ENCODE measurements at regions not wholly inside any gene's neighbourhood (a gene's known extent, or its start where the extent isn't known, plus 50 kb on each side); places are given as distances from the start of the nearest gene placed in this dataset.
"Not testable (repeated sequence)": the region's sequence is repeated elsewhere in the genome, so short reads cannot be mapped to it uniquely, and the experiment has no call there.

GRCh38 chr1:163912170-163912884 lies 590.6 kb downstream of the NUF2 start:
- peak; percentile 84 for DNase-seq

- peak; percentile 21 for DNase-seq
Measured at GRCh38 chr1:163914785-163915413, 593.1 kb downstream of the NUF2 start.

- DNase-seq = peak; percentile 5
Measured at GRCh38 chr1:163922743-163923201, 601.0 kb downstream of the NUF2 start.

GRCh38 chr1:163924041-163924440 lies 602.3 kb downstream of the NUF2 start:
- no peak for DNase-seq

GRCh38 chr1:163927493-163927892 lies 605.7 kb downstream of the NUF2 start:
- no peak for DNase-seq

GRCh38 chr1:163928069-163928468 lies 606.3 kb downstream of the NUF2 start:
- no peak for DNase-seq

GRCh38 chr1:163928651-163929050 lies 606.9 kb downstream of the NUF2 start:
- DNase-seq = no peak

- no peak for DNase-seq
Measured at GRCh38 chr1:163932901-163933300, 611.1 kb downstream of the NUF2 start.

- DNase-seq = no peak
Measured at GRCh38 chr1:163933437-163933836, 611.7 kb downstream of the NUF2 start.

GRCh38 chr1:163935738-163936374 lies 614.1 kb downstream of the NUF2 start:
- DNase-seq = no peak

GRCh38 chr1:163959622-163960021 lies 599.4 kb upstream of the PBX1 start:
- DNase-seq = no peak

- DNase-seq = no peak
Measured at GRCh38 chr1:163970151-163970550, 588.8 kb upstream of the PBX1 start.

- no peak for DNase-seq
Measured at GRCh38 chr1:163970699-163971098, 588.3 kb upstream of the PBX1 start.

GRCh38 chr1:163973586-163973985 lies 585.4 kb upstream of the PBX1 start:
- no peak for DNase-seq

- DNase-seq = no peak
Measured at GRCh38 chr1:163974120-163974519, 584.9 kb upstream of the PBX1 start.

GRCh38 chr1:163980394-163980793 lies 578.6 kb upstream of the PBX1 start:
- no peak for DNase-seq

GRCh38 chr1:163981500-163982030 lies 577.4 kb upstream of the PBX1 start:
- DNase-seq = no peak

- no peak for DNase-seq
Measured at GRCh38 chr1:163983097-163983496, 575.9 kb upstream of the PBX1 start.

GRCh38 chr1:163985700-163986099 lies 573.3 kb upstream of the PBX1 start:
- DNase-seq = no peak

GRCh38 chr1:163999131-163999530 lies 559.9 kb upstream of the PBX1 start:
- no peak for DNase-seq

- not testable (repeated sequence) for DNase-seq
Measured at GRCh38 chr1:164006186-164006585, 552.8 kb upstream of the PBX1 start.

- no peak for DNase-seq
Measured at GRCh38 chr1:164006621-164007020, 552.4 kb upstream of the PBX1 start.

- no peak for DNase-seq
Measured at GRCh38 chr1:164017239-164017638, 541.7 kb upstream of the PBX1 start.

GRCh38 chr1:164020391-164020790 lies 538.6 kb upstream of the PBX1 start:
- no peak for DNase-seq
